ENCODE measurements at regions not wholly inside any gene's neighbourhood (a gene's known extent, or its start where the extent isn't known, plus 50 kb on each side); places are given as distances from the start of the nearest gene placed in this dataset.
"Not testable (repeated sequence)": the region's sequence is repeated elsewhere in the genome, so short reads cannot be mapped to it uniquely, and the experiment has no call there.

DNA sequence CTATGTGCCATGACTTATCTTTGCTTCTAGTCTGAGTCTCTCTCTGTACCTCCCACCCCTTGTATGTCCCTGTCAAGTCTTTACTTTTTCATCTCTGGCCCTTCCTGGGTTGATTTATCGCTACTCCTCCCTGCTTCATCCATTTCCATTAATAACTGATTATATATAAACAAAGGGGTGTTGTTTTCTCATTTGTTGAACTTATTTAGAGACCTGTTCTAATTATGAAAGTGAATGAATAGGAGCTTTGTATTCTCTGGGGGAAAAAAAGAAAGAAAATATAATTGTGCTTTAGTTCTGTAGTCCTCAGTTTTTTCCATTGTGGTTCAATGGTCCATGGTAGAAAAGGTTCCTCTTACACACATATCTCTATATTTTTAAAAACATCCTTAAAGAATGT is 328.9 kb upstream of the PPP2R3A start:
- DNase-seq (ENCODE audit: low spot score), result no peak

DNA sequence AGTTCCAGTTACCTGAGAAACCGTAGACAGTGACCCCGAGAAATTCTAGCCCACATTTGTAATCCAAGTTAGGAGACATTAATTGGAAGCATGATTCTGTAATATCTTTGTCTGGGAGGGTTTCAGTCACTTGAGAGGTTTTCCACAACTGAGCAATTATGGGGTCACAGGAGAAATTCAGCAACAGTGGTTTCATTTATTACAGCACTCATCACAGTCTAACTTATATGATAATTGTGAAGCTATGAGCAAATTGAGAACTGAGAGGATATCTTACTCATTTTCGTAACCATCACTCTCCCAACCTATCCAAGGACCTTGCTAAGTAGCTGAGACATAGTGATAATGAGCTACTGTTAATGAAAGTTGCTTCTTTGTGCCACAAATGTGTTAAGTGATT is 328.5 kb upstream of the PPP2R3A start:
- no peak for DNase-seq (ENCODE audit: low spot score)

DNA sequence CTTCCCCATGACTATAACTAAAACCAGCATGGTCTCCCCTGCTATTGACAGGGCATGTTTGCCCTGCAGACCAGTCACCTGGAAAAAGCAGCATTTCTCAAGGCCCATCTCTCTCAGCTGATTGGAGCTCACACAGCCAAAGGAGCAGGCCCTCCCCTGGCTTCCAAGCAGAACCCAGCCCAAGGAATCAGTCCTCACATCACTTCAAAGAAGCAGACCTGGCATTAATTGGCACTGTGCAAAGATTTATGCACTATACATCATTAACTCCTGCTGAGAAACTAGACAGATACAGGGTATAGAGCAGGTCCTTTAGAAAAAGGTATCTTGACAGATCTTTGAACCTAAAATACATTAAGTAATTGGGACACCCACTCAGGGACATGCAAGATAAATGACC is 323.8 kb upstream of the PPP2R3A start:
- no peak for DNase-seq (ENCODE audit: low spot score)

DNA sequence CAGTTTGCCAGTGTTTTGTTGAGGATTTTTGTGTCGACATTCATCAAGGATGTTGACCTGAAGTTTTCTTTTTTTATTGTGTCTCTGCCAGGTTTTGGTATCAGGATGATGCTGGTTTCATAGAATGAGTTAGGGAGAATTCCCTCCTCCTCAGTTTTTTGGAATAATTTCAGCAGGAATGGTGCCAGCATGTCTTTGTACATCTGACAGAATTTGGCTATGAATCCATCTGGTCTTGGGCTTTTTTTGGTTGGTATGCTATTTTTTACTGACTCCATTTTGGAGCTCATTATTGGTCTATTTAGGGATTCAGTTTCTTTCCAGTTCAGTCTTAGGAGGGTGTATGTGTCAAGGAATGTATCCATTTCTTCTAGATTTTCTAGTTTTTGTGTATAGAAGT is 320.0 kb upstream of the PPP2R3A start:
- DNase-seq (ENCODE audit: low spot score), result no peak

DNA sequence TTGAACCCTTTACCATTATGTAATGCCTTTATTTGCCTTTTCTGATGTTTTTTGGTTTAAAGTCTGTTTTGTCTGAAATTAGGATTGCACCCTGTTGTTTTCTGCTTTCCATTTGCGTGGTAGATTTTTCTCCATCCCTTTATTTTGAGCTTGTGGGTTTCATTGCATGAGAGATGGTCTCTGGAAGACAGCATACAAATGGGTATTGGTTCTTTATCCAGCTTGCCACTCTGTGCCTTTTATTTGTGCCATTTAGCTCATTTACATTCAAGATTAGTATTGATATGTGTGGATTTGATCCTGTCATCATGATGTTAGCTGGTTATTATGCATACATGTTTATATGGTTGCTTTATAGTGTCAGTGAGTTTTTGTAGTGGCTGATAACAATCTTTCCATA is 318.7 kb upstream of the PPP2R3A start:
- DNase-seq (ENCODE audit: low spot score), result no peak

DNA sequence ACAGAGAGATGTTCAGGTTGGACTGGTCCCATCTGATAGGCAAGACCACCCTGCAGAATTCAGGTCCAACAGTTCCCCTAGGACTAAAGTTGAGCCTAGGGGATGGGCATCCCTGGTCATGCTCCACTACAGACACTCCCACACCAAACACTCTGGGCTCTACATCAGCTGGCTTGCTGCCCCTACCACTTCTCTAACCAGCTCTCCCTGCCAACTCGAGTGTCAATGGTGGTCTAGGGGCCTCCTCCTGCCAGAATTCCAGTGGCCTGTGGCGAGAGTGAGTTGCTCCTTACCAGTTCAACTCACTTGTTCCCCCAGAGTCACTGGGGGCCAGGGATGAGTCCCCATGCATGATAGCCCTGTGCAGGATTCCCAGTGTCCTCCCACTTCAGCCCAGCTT is 316.2 kb upstream of the PPP2R3A start:
- no peak for DNase-seq (ENCODE audit: low spot score)

DNA sequence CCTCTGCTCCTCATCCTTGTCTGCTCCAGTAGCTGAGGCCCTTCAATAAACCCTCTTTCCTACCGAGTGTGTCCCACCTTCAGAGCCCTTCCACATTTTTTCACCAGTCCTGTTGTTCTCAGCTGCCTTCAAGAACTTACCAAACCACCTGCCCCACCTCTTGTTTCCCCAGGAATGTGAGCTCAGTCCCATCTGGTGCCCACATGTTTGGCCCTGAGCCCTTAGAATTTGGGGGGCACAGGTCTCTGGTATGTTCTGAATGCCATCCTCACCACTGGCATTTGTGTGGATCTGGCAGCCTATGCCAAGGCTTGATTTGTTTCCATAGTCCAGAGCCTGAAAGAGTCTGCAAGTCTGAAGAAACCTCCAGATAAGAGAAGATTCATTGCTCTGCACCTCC is 315.2 kb upstream of the PPP2R3A start:
- DNase-seq (ENCODE audit: low spot score), result no peak

DNA sequence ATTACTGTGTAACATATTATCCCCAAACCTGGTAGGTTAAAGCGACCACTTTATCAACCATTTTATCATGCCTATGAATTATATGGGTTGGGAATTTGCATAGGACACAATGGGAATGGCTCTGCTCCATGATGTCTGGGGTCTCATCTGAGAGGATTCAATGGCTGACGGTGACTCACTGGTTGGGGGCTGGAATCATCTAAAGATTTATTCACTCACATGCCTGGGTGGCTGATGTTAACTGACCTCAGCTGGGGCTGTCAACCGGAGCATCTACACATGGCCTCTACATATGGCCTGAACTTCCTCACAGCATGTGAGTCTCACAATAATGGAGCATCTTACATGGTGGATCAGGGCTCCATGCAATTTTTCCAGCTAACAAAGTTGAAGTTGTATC is 313.1 kb upstream of the PPP2R3A start:
- DNase-seq (ENCODE audit: low spot score), result no peak

DNA sequence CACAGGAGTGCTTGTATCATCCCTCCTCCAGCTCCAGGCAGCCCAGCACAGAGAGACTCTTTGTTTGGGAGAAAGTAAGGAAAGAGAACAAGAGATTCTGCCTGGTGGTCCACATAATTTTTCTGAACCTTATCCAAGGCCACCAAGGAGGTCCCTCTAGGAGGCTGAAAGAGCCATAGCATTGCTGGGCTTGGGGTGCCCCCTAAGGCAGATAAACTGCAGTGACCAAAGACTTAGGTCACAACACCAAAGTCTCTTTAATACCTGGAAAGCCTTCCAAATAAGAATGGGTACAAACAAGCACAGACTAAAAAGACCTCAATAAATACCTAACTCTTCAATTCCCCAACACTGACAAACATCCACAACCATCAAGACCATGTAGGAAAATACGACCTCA is 310.2 kb upstream of the PPP2R3A start:
- DNase-seq (ENCODE audit: low spot score), result no peak

DNA sequence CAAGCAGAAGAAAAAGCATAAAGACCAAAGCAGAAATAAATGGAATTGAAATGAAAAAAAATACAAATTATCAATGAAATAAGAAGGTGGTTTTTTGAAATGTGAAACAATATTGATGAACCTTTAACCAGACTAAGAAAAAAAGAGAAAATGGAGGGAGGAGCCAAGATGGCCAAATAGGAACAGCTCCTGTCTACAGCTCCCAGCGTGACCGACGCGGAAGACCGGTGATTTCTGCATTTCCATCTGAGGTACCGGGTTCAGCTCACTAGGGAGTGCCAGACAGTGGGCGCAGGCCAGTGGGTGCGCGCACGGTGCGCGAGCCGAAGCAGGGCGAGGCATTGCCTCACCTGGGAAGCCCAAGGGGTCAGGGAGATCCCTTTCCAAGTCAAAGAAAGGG is 307.1 kb upstream of the PPP2R3A start:
- DNase-seq (ENCODE audit: low spot score), result not testable (repeated sequence)

DNA sequence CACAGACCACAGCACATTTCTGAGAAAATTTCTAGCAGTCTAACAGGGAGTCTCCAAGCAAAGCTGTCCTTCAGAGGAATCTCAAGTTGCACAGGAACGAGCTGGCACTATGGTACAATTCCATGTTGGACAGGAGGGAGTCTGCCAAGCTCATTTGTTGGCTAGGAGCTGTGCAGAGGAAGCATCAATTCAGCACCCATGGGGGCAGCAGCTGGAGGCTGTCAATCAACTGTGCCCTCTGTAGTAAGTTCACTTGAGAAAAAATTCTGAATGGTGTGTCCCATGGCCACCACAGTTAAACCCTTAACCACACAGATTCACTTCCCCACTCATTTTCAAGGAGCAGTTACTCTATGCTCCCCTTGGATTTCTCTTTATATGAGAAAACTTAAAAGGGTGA is 298.5 kb upstream of the PPP2R3A start:
- no peak for DNase-seq (ENCODE audit: low spot score)

DNA sequence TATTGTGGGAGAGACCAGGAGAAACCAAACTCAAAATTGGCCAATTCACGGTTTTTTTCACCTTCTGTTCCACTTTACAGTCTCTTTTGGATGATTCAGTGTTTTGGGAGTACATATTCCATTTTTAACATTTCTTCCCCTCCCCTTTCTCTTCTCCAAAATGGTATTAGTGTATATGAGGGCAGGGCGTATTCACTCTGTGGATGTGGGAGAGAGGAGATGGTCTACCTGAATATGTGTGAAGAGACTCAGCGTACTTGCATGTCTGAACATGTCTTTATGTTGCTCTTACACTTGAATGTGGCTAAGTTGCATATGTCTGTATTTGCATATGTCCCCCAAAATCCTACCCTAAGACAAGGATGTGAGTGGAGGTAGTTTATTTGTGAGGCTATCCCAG is 291.0 kb upstream of the PPP2R3A start:
- no peak for DNase-seq (ENCODE audit: low spot score)

DNA sequence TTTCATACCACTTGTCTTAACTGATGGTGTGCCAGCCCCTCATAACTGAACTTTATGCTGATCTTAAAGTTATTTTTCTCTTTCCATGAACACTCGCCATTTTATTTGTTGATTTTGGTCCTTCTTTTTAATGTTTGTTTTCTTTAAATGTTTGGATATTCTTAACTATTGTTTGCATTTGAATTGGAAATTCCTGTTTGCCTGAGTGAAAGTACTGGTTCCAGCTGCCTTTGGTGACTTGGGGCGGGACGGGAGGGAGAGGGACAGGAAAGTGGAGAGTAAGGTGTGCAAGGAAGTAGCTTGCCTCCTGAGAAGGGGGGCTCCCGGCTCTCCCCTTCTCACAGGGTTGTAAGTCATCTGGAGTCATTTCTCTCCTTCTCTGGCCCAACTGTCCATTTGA is 287.1 kb upstream of the PPP2R3A start:
- no peak for DNase-seq (ENCODE audit: low spot score)

DNA sequence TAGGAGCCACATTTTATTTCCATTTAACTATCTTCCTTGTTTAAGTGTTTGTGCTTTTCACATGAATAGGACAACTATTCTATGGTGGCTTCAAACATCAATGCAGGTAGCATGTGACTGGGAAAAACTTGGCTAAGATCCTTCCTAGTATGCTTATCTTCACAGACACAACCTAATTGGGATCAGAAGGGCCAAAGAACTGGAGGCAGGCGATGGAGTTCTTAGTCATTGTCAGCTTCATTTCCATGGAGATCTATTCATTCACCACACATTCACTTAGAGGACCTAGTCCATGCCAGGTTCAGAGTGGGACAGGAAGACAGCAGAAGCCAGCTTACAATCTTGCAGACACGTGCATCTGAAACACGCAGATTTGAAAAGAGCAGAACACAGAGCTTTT is 277.5 kb upstream of the PPP2R3A start:
- DNase-seq (ENCODE audit: low spot score), result no peak

DNA sequence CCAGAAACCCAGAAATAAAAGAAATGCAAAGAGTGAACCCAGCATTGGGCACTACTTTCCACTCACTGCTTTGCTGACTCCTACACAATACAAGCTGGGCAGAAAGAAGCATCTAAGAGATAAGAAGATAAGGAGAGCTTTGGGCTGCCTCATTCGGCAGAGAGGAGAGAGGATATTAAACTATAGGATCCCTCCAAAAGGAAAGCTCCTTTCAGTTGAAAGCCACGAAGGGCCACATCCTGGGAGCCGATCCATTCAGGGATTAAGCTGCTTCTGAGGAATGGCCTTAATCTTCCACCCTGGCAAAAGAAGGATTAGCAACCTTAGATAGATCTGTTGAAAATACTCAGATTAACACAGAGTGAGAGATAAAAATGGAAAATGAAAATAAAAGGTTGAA is 274.9 kb upstream of the PPP2R3A start:
- no peak for DNase-seq (ENCODE audit: low spot score)

DNA sequence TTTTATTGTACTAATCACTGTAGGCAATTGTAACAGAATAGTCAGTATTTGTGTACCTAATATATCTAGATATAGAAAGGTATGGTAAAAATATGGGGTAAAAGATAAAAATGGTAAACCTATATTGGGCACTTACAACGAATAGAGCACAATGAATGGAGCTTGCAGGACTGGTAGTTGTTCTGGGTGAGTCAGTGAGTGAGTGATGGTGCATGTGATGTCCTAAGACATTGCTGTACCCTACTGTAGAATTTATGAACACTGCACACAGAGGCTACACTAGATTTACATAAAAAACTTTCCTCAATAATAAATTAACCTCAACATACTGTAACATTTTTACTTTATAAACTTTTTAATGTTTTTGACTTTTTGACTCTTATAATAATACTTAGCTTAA is 274.3 kb upstream of the PPP2R3A start:
- no peak for DNase-seq (ENCODE audit: low spot score)

DNA sequence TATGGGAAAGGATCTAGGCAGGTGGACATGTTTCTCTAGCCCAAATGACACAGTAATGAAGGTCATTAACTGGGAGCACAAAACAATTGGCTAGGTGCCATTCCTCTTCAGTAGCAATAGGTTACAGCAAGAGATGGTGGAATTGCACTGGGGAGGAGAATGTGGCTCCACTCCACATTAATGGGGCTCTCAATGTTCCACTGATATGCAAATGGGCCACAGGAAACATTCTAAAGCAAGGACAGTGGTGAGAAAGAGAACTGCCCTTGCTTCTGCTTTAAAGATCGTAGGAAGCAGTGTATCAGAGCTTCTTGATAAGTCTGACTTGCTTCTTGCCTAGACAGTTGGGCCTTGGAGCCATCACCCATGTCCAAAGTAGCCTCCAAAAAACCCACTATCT is 271.4 kb upstream of the PPP2R3A start:
- no peak for DNase-seq (ENCODE audit: low spot score)

DNA sequence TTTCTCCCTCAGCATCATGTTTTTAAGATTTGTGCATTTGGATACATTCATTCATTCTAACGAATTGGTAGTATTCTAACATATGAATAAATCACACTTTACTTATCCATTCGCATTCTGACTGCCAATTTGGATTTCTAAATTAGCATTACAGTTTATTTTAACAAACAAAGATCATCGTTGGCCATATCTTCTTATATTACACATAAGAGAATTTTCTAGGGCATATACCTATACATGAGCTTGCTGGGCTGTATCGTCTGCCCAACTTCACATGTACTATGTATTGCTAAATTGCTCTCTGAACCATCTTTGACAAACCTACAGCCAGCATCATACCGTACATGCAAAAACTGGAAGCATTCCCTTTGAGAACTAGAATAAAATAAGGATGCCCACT is 265.8 kb upstream of the PPP2R3A start:
- no peak for DNase-seq (ENCODE audit: low spot score)

DNA sequence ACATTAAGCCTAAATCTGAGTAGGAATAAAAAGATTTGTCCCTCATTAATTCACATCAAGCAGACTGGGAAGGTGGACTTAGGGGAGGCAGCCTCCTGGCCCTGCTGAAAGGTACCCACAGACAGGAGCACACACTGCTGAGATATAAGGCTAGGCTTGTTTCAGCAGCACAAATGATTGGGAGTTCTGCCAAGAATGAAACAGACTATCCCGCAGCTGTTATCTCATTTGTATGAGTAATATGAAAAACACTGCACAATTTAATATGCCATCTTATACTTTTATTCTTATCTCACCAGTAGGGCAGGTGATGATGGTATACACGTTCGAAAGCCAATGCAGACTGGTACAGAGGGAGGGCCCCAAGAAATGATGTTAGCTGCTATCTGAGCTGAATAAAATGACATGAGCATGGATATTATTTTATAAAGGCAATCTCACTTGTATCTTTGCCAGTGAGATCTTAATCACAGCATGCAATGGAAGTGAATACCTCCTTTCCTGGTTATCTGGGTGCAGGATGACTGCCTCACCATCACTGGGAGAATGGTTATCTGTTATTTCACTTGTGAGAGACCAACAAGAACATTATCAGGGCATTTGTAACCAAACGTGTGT is 258.7 kb upstream of the PPP2R3A start:
- no peak for DNase-seq (ENCODE audit: low spot score)

DNA sequence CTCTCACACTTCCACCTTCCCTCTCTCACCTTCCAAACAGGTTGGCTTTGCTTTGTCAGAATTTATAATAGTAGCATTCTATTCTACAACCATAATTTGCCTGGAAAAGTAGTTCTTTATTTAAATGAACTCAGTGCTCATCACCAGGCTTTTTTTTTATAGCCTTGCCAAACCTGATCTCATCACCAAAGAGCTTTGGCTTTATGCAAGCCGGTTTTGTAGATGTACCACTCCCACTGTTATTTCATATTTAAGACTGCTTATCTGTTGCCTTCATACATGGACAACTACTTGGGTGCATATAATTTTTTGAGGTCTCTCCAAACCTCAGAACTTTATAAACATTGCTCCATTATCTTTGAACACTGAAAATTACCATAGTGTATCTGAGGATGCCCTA is 246.1 kb upstream of the PPP2R3A start:
- no peak for DNase-seq (ENCODE audit: low spot score)

DNA sequence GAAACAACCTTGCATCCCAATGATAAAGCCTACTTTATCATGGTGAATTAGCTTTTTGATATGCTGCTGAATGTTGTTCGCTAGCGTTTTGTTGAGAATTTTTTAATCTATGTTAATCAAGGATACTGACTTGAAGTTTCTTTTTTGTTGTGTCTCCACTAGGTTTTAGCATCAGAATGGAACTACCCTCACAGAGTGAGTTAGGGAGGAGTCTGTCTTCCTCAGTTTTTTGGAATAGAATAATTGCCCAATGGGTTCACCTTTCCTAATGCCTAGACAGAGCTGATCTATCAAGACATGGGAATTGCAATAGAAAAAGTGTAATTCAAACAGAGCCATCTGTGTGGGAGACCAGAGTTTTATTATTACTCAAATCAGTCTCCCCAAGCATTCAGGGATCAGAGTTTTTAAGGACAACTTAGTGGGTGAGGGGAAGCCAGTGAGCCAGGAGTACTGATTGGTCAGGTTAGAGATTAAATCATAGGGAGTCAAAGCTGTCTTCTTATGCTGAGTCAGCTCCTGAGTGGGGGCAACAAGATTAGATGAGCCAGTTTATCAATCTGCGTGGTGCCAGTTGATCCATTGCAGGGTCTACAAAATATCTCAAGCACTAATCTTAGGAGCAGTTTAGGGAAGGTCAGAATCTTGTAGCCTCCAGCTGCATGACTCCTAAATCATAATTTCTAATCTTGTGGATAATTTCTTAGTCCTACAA is 237.4 kb upstream of the PPP2R3A start:
- no peak for DNase-seq (ENCODE audit: low spot score)

DNA sequence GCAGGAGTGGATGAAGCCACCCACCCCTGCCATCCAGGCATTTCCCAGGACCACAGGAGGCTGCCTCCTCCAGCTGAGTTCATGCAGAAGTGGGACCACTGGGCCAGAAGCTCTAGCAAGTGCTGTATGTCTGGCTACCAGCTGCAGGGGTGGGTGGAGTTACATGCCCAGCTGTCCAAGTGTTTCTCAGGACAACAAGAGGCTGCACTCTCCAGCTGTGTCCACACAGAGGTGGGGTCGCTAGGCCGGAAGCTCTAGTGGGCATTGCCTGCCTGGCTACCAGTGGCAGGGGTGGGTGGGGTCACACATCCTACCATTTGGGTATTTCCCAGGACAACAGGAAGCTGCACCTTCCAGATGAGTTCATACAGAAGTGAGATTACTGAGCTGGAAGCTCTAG is 234.0 kb upstream of the PPP2R3A start:
- DNase-seq (ENCODE audit: low spot score), result no peak

DNA sequence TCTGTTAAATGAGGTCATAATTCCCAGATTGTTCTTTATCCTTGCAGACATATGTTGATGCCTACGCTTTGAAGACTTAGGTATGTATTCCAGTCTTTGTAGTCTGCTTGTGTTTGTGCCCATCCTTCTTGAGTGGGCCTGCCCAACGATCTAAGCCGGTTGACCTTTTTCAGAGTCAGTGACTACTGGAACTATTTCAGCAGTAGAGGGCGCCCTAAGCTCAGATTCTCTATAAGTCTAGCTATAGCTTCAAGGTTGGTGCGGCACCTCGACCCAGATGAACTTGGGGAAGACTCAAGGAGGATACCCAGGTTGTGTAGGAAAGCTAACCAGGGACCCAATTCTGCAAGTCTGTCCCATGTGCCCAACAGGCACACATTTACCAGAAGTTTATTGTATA is 228.8 kb upstream of the PPP2R3A start:
- DNase-seq (ENCODE audit: low spot score), result no peak

DNA sequence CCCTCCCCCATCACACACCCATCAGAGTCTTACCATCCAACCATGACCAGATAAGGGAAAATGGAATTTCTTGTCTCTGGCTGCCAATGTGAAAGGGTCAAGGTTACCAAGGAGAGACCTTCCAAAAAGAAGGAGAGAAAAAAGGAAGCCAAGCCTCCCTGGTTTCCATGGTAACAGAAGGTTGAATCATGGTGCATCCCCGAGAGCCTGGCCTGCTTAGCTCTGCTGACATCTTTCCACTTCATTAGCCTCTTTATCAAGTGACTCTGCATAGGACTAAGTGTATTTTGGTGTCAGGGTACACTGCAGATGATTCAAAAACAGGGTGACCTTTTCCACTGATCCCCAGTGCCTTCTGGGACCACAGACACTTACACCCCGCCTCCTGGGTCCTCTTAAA is 225.7 kb upstream of the PPP2R3A start:
- no peak for DNase-seq (ENCODE audit: low spot score)
